ENCODE measurements at regions not wholly inside any gene's neighbourhood (a gene's known extent, or its start where the extent isn't known, plus 50 kb on each side); places are given as distances from the start of the nearest gene placed in this dataset.

- no peak for DNase-seq (ENCODE audit: low read depth)
- TF ChIP-seq CTCF (IDR thresholded peaks at IDR 0.05; ENCODE audit: control insufficient read depth, extremely low read depth, insufficient read depth): no peak
- H3K4me3 ChIP-seq (ENCODE audit: low read depth, low read length): no peak overlapping the region
Measured at GRCh38 chr12:131609762-131610161, 101.1 kb upstream of the SFSWAP start.

- no peak for DNase-seq (ENCODE audit: low read depth)
- TF ChIP-seq CTCF (IDR thresholded peaks at IDR 0.05; ENCODE audit: control insufficient read depth, extremely low read depth, insufficient read depth): no peak
- no peak overlapping the region for H3K4me3 ChIP-seq (ENCODE audit: low read depth, low read length)
Measured at GRCh38 chr12:131610181-131610580, 100.7 kb upstream of the SFSWAP start.

GRCh38 chr12:131610891-131611290 lies 100.0 kb upstream of the SFSWAP start:
- TF ChIP-seq CTCF (IDR thresholded peaks at IDR 0.05; ENCODE audit: control insufficient read depth, extremely low read depth, insufficient read depth): no peak
- DNase-seq (ENCODE audit: low read depth): no peak

GRCh38 chr12:131611416-131612091 lies 99.3 kb upstream of the SFSWAP start:
- DNase-seq (ENCODE audit: low read depth): no peak
- no peak for TF ChIP-seq CTCF (IDR thresholded peaks at IDR 0.05; ENCODE audit: control insufficient read depth, extremely low read depth, insufficient read depth)
- no peak overlapping the region for H3K4me3 ChIP-seq (ENCODE audit: low read depth, low read length)

More at GRCh38 chr12:131610891-131611290, 100.0 kb upstream of the SFSWAP start:
- H3K4me3 ChIP-seq (ENCODE audit: low read depth, low read length): no peak overlapping the region

GRCh38 chr12:131612092-131612755 lies 98.7 kb upstream of the SFSWAP start:
- TF ChIP-seq CTCF (IDR thresholded peaks at IDR 0.05; ENCODE audit: control insufficient read depth, extremely low read depth, insufficient read depth): no peak
- DNase-seq (ENCODE audit: low read depth): no peak

GRCh38 chr12:131613186-131613585 lies 97.7 kb upstream of the SFSWAP start:
- TF ChIP-seq CTCF (IDR thresholded peaks at IDR 0.05; ENCODE audit: control insufficient read depth, extremely low read depth, insufficient read depth): no peak
- DNase-seq (ENCODE audit: low read depth): no peak

More at GRCh38 chr12:131612092-131612755, 98.7 kb upstream of the SFSWAP start:
- H3K4me3 ChIP-seq (ENCODE audit: low read depth, low read length): no peak overlapping the region

More at GRCh38 chr12:131613186-131613585, 97.7 kb upstream of the SFSWAP start:
- no peak overlapping the region for H3K4me3 ChIP-seq (ENCODE audit: low read depth, low read length)

All from LNCaP clone FGC (cell line).